Esophagus mucosa (tissue), 1 donor: ENCODE measurements at regions not wholly inside any gene's neighbourhood (a gene's known extent, or its start where the extent isn't known, plus 50 kb on each side); places are given as distances from the start of the nearest gene placed in this dataset.

Experiments used
- ATAC-seq: fragments of 200-7000 bp; cut with Tn5 transposase; one replicate; pipeline ENCODE4 v1.9.1; 2020
- donor health status: DM: yes; HTN: yes; CAD: no.

DNA sequence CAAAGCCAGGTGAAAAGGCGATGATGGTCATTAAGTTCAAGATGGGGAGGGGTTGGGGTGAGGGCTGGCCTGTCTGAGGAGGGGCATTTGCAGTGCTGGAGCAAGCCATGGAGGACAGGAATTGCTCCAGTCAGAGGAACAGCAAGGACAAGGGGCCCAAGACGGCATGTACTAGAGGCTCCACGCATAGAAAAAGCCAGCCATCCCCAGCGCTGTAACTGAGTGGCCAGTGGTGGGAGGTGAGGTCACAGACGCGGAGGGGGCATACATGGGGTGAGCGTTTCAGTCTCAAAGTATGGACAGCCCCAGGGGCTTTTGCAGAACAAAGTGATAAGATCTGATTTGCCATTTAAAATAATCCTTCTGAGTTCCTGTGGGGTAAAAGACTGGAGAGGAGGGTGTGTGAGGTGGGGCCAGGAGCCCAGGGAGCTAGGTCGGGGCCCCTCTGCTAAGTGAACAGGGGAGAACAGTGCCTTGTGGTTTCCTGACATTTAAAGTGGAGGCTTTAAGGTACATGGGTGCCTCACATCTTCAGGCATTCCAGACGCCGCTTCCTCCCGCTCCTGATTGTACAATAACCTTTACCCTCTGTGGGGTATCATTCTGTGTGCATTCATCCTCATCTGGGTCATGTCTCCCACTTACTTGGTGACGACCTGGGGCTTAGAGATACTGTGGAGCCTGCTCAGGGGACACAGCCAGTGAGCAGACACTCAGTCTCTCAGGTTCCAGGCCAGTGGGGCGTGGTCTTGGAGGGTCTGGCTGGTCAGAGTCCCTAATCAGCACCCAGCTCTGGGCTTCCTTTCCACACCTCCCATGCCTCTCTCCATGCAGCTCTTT, 105.6 kb upstream of the GPR26 start:
- no peak for ATAC-seq

DNA sequence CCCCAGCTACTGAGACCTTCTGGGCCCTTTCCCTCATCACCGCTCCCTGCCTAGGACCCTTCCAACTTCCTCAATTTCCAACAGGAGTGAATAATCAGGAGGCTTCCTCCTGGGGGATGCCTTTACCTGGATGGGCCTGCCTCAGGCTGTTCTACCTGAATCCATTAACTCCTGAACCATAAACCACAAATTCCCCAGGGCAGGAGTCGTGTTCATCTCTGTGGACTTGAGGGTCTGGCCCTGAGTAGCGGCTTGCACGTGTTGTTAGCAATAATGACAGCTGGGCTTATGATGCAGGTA, 105.1 kb upstream of the GPR26 start:
- ATAC-seq = no peak

DNA sequence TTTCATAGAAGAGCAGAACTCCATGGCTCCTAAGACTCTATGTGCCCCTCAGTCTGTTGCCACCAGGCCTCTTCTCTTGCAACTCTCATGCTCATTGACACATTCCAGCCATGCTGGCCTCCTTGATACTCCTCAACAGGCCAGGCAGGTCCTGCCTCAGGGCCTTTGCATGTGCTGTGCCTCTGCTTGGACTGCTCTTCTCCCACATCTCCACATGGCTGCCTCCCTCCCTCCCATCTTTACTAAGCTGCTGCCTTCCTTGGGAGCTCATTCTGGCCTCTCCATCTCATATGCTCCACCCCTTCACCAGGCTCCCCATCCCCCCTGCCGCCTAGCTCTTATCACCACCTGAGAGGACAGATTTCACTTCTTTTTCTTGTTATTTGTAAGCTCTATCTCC, 103.8 kb upstream of the GPR26 start:
- no peak for ATAC-seq

DNA sequence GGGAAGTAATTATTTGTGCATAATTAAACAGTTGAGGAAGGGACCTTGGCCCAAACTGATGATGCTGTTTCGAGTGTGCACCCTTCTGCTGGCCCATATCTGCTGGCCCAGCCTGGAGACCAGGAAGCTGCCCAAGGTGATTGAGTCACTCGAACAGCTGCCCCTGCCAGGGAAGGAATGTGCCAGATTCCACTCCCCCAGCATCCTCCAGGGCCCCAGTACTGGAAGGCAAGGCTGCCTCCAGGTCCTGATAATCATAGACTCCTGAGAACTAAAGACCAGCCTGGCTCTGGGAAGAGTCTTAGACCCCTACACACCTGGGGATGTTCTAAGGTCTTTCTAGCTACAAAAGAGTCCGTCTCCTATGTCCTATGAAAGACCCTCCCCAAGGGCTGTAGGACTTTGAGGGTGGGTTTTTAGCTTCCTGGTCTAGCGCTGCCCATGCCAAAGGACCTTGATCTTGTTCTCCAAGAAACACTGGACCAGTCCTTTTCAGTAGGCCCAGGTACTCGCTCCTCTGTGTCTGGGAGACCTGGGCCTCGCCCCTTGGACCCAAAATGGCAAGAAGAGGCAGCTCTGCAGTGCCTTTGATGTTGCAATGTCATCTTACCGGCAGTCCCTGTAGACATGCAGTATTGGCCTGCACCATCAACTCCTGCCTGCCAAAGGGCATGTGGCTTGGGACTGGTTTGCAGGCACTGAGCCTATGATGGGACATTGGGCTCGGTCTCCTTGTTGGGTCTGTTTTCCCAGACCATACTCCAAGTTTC, 103.2 kb upstream of the GPR26 start:
- ATAC-seq = no peak

DNA sequence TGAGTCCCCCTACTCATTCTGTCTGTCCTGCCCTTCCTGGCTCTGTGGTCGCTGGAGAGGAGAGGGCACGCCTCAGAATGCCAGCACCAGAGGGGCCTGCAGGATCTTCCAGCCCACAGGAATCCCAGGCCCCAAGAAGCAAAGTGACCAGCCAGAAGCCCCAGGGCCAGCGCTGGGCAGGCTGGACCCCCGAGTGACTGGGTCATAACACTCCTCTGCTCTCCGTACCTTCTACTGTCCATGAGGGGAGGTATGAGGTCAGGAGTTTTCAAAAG, 102.6 kb upstream of the GPR26 start:
- no peak for ATAC-seq

DNA sequence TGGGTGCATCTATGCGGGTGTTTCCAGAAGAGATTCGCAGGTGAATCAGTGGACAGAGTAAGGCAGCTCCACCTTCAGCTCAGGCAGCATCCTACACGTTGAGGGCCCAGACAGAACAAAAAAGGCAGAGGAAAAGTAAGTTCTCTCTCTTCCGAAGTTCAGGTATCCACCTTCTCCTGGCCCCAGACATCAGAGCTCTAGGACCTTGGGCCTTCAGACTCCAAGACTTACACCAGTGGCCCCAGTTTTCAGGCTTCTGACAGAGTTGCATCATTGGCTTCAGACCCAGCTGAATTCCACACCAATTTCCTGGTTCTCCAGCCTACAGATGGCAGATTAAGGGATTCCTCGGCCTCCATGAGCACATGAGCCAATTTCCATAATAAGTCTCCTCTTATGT, 102.2 kb upstream of the GPR26 start:
- no peak for ATAC-seq

DNA sequence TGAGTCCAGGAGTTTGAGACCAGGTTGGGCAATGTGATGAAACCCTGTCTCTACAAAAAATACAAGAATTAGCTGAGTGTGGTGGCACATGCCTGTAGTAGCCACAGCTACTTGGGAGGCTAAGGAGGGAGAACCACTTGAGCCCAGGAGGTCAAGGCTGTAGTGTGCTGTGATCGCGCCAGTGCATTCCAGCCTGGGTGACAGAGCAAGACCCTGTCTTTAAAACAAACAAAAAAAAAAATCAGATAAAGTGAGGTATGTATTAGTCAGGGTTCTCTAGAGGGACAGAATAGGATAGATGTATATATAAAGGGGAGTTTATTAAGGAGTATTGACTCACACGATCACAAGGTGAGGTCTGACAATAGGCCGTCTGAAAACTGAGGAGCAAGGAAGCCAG, 101.5 kb upstream of the GPR26 start:
- no peak for ATAC-seq

DNA sequence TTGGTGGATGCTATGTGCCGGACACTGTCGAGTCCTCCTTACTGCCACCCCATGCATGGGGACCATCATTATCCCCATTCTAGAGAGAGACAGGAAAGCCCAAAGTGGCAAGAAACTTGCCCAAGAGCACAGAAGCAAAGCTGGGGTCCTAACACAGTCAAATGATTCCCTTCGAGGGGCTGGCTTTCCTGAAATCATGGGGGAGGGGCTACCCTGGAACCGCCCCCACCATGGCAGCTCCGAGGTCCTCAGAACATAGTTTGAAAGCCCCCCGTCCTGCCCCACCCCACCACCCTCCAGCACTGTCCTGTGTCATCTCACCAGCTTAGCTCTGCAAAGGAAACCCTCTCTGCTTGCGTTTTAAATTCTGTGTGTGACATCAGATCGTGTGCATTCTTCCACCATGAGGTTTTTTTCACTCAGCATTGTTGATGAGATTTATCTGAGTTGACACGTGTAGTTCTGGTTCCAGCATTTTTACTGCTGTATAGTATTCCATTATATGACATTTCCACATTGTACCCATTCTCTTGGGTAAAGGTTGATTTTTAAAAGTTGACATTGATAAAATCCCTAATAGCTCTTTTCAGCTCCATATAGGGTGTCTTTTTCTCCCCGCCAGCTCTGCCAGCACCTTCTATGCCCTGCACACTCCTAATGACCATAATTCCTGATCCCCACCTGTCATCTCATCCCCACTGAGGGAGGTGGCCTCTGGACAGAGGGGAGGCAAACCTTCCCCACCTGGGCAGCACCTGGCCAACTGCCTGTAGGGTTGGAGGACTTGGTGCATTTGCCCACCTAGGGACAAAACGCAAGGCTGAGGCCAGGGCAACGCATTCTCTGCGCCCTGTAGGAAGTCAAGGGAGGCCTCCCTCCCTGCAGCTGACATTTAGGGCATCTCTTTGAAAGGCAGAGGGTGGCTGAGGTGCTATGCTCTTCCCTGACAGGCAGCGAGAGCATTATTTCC, 100.2 kb upstream of the GPR26 start:
- no peak for ATAC-seq

DNA sequence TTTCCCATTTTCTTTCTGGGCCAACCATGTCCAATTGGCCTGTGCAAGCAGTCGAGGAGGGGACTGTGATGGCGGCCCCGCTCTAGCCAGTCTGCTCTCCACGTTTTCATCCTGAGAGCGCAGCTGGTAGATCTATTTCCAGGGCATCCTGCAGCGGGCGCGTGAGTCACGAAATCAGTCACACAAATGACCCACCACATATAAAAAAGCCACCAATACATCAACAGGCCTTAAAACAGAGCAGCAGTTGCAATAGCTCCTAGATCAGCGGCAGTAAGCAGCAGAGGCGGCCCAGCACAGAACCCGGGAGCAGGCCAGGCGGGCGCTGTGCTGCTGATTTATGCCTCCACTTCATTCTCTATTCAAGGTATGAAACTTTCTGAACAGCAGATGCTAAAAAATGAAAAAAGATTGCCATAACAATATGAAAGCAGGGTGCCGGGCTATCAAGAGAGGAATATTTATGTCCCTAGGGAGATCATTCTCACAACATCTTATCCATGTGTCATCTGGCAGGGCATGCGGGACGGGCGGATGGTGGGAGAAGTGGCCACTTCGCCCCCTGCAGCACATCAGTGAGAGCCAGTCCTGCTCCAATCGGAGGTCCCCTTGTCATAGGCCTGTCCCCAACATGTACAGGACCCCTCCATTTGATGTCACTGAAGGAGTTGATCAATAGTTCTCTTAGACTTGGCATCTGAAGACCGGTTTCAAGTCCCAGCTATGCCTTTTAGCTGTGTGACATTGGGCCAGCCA, 98.0 kb upstream of the GPR26 start:
- ATAC-seq = no peak

DNA sequence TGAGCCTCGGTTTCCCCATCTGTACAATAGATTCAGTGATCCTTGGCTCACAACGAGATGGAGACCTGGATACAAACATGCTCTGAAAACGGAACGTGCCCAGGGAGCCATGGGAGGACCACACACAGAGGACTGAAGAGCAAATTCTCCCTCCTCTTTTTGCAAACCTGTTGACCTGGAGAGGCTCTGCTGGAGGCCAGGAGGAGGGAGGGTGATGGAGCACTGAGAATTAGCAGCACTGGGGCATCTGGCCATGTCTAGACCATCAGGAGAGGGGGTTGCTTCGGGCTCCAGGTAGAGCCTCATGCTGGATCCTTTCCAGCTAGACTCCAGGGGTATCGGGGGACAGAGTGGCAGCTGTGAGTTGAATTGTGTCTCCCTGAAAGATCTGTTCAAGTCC, 97.4 kb upstream of the GPR26 start:
- no peak for ATAC-seq

DNA sequence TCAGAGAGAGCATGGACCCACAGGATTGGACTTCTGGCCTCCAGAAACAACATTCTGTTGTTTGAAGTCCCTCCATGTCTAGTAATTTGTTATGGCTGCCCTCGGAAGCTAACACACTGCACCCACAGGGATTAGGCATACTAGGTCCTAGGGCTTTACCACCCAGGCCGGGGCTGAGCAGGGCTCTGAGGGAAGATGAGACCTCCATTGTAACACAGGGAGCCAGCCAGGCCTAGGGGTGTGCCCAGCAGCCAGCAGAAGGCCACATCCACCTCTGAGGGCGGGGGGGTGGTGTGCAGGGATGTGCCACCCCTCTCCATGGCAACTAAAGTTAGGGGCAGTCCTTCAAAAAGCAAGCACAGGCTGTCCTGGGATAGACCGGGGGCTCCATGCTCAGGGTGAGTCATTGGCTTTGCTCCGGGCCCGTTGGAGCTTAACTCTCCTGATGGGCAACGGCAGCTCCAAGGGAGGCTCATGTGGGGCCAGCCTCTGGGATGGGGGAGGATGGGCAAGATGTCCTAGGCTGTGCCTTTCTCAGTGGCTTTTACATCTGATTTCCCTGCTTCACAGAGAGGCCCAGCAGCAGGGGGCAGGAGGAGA, 96.6 kb upstream of the GPR26 start:
- ATAC-seq = no peak

DNA sequence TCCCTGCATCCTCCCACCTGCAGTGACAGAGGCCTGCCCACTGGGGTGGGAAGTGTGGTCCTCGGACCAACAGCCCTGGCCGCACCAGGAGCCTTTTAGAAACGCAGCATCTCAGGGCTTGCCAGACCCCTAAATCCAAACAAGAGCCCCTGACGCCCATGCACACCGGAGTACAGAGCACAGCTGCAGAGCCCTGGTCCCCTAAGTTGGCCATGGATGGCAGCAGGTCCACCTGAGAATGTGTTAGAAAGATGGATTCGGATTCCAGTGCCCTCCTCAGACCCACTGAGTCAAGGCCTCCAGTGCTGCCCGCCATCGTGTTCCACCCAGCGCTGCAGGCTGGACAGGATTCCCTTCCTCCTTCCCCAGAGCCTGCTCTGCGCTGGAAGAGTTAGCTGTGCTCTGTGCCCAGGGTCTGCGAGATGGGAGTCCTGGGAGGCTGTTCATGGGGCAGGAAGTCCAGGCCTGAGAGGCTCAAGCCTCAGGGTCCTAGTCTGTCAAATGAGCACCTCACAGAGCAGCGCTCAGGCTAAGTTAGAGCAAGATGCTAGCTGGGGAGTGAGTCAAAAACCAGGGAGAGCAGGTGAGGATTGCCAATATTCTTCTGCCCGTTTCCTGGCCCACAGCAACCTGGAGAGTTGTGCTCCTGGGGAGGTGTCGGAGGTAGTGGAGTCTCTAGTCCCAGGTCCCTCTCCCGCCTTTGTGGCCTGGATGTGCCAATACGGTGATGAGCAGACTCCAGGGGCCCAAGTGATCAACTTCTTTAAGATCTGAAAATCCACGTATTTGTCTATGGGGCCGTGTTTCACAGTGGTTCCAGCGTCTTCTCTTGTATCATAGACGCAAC, 95.9 kb upstream of the GPR26 start:
- ATAC-seq = no peak

DNA sequence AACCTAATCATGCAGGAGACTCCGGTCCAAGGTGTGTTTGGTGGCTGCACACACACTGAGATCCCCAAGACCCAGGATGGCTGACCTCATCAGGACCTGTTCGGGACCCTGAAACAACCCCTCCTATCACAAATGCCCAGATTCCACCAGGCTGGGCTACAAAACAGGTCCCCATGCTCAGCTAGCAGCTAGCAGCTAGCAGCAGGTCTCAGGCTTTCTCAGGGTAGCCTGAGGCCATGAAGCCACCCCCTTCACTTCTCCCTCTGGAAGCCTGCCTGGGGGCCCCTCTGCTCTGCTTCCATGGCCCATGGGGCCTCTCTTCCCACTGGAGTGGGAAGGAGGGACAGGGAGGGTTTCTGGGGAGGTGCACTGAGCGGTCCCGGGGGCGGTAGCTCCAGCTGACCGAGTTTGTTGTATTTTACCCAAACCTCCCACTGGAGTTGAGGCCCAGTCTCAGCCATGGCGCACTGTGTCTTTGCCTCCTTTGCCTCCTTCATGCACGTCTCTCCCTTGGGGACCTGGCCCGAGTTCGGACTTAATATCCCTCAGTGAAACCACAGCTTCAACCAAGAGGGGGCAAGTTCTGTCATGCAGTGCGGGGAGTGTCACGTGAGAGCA, 95.1 kb upstream of the GPR26 start:
- no peak for ATAC-seq

DNA sequence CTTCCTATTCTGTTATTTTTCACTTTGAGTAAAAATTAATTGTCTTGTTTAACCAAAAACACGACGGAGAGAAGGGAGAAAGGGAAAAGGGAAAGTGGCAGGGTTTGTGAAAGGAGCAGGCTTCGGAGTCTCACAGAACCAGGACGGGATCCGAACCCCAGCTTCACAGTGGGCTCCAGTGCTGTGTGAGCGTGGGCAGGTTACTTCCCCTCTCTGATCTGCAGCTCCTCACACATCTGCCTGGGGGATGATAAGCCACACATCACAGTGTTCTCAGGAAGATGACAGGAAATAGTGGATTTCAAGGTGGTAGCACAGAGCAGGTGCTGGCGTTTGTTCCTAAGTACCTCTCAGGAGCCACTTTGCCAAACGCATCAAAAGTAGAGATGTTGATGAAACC, 94.2 kb upstream of the GPR26 start:
- ATAC-seq = no peak

DNA sequence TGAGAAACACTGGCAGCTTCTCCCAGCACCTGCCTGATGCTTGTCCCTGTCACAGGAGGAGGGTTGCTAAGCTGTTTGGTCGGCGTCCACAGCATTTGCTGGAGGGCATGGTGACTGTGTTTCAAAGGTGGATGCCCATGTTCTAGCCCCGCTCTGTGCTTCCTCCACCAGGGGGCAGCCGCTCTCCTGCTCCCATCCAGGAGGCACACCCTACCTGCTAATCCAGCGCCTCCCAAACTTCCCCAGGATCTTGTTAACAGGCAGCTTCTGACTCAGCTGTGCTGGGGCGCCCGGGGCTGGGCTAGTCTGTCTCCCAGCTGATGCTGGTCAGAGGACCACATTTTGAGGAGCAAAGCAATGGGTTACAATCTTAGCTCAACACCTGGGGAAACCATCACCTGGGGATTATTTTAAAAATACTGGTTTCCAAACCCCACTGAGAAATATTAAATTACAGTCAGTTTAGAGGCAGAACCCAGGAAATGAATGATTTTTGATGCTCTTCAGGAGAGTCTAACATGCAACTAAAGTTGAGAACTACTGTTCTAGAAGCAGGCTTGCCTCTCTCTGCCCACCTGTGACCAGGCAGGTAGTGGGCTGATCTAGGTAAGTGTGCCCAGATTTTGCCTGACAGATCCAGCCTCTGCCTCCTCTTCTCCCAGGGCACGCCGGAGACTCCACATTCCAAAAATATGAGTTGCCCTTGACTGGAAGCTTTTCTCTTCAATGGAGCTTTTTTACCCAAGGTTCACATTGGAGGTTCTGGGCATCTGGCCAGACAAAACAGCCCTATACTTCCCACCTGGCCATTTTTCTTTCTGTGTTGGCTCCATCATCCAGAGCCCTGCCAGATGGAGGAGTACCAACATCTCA, 92.7 kb upstream of the GPR26 start:
- ATAC-seq = peak; percentile 90

DNA sequence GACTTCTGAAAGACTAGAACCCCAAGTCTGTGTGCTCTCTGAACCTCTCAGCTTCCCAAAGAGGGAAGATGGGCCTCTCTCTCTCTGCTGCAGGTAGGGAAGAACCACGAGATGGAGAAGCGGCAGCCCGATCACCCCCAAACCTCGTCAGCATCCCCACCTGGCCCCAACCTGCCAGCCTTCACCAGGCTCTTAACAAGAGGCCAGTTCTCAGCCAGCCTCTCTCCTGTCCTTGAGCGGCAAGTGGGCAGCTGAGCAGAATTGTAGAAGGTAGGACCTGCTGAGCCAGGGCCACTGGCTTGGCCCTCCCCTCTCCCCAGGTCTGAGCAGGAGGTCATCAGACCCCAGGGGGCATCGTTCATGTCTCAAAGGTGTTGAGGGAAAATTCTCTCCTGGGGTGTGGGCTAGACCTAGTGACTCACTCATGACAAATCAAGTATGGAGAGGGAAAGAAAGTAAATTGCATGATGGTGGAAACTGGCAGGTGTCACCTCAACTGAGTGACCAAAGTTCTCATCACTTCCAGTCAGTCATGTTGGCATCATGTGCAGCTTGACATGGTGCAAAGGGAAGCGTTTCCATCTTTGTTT, 92.0 kb upstream of the GPR26 start:
- ATAC-seq = no peak

DNA sequence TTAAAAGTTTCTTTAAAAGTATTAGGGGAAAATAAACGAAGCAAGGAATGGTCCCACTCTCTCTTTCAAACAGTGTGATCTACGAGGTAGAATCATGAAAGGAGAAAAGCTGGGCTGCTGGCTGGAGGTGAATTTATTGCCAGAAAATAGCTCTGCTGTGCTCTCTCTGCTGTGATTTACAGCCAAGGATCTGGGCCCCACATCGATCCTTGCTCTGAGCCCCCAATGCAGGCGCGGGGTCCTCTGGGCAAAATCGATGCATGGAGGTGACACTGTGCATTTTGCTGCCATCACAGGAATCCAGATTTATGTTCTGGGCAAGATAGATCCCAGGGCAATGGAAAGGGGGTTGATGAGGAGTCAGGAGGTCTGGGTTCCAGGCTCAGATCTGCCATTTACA, 91.0 kb upstream of the GPR26 start:
- no peak for ATAC-seq

DNA sequence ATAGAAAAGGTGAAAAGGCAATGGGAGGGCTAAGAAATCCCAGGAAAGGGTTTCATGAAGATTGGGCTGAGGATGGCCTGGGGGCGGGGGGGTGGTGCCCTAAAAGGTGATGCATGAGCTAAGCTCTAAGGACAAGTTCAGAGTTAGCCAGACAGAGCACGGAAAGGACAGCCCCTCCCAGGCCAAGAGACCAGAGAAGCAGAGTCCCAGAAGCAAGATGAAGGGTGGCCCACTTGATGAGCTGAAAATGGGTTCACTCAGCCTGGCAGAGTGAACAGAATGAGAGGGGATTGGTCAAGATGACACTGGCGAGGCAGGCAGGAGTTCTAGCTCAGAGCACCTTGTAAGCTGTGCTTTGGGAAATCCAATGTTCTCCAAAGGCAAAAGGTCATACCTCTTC, 89.4 kb upstream of the GPR26 start:
- no peak for ATAC-seq

DNA sequence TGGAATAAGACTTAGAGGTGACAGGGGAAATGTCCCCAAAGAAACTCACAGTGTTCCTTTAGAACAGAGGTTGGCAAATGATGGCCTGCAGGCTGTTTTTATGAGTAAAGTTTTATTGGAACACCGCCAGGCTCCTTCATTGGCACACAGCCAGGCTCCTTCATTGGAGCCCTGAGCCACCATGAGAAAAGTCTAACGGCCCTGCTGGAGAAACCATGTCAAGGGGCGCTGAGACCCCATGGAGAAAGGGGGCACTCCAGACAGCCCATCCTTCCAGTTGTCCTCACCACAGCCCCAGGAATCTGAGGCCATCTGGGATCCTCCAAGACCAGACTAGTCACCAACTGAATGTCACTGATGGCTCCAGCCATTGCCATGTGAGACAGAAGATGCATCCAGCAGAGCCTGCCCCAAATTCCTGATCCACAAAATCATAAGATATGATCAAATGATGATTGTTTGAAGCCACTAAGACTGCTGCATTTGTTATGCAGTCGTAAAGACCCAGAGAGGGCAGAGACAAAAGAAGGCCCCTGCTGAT, 88.2 kb upstream of the GPR26 start:
- no peak for ATAC-seq
